ENCODE measurements at regions not wholly inside any gene's neighbourhood (a gene's known extent, or its start where the extent isn't known, plus 50 kb on each side); places are given as distances from the start of the nearest gene placed in this dataset.

GRCh38 chr6:166830185-166830890, 126.0 kb downstream of the RNASET2 start:
- H3K9me3 ChIP-seq: no peaks in the 10 kb centered on the region
- TF ChIP-seq CTCF (IDR thresholded peaks at IDR 0.05) (no peak), POLR2A (IDR thresholded peaks at IDR 0.05) (no peak)
- H3K4me3 ChIP-seq: no peak overlapping the region
- H3K27ac ChIP-seq: no peak overlapping the region
- DNase-seq: no peak
- H3K4me1 ChIP-seq: no peaks in the 10 kb centered on the region
- H3K27me3 ChIP-seq: no peaks in the 10 kb centered on the region
- H3K36me3 ChIP-seq: no peaks in the 10 kb centered on the region

- H3K36me3 ChIP-seq: no peaks in the 10 kb centered on the region
- H3K27me3 ChIP-seq: no peaks in the 10 kb centered on the region
- TF ChIP-seq CTCF (IDR thresholded peaks at IDR 0.05): no peak
- TF ChIP-seq POLR2A (IDR thresholded peaks at IDR 0.05): no peak
- no peak overlapping the region for H3K27ac ChIP-seq
- no peaks in the 10 kb centered on the region for H3K9me3 ChIP-seq
- H3K4me1 ChIP-seq: no peaks in the 10 kb centered on the region
- no peak for DNase-seq
- H3K4me3 ChIP-seq: no peak overlapping the region
Measured at GRCh38 chr6:166826264-166826663, 130.1 kb downstream of the RNASET2 start.

GRCh38 chr6:166825553-166826145, 130.7 kb downstream of the RNASET2 start:
- Histone ChIP-seq H3K4me3 (no peak overlapping the region), H3K4me1 (no peaks in the 10 kb centered on the region), H3K36me3 (no peaks in the 10 kb centered on the region), H3K27ac (no peak overlapping the region), H3K27me3 (no peaks in the 10 kb centered on the region), H3K9me3 (no peaks in the 10 kb centered on the region)
- no peak for DNase-seq
- TF ChIP-seq CTCF (IDR thresholded peaks at IDR 0.05): no peak
- TF ChIP-seq POLR2A (IDR thresholded peaks at IDR 0.05): no peak

DNA sequence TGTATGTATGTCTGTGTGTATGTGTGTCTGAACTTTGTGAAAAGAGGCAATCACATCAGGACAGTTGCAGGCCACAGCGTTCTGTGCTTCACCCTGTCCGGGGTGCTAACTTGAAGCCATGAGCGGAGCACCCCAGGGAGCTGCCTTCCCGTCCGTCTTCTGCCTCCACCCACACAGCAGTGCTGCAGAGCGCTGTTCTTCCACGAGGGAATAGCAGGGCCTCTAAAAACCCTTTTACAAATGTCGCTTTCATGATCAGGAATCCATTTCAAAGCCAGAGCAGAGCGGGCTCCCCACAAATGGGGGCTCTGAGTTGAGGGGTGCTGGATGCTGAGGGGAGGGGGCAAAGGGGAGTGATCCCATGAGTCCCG, 131.5 kb downstream of the RNASET2 start:
- H3K36me3 ChIP-seq: no peaks in the 10 kb centered on the region
- no peak overlapping the region for H3K27ac ChIP-seq
- H3K9me3 ChIP-seq: no peaks in the 10 kb centered on the region
- no peak for DNase-seq
- H3K4me3 ChIP-seq: no peak overlapping the region
- H3K27me3 ChIP-seq: no peaks in the 10 kb centered on the region
- no peaks in the 10 kb centered on the region for H3K4me1 ChIP-seq
- no peak for TF ChIP-seq POLR2A (IDR thresholded peaks at IDR 0.05)
- no peak for TF ChIP-seq CTCF (IDR thresholded peaks at IDR 0.05)

DNA sequence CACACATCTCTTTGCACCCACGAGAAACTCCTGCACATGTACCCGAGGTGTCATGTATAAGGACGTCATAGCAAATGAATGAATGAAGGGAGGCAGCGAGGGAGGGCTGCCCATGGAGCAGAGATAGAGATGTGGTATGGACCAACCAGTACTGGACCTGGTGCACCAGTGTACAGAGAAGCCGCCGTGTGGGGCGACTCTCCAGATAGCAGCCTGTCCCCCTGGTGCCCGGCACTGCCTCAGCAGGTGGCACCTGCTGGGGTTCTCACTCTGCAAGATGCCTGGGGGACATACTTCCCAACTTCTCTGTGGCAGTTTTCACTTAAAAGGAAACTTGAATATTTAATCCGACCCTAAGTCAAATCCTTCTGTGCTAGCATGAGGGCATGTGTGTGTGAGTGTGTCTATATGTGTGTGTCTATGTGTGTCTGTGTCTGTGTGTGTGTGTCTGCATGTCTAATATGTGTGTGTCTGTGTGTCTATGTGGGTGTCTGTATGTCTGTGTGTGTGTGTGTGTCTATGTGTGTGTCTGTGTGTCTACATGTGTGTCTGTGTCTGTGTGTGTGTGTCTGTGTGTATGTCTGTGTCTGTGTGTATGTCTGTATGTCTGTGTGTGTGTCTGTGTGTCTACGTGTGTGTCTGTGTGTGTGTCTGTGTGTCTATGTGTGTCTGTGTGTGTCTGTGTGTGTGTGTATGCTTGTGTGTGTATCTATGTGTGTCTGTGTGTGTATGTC, 132.0 kb downstream of the RNASET2 start:
- no peak for TF ChIP-seq CTCF (IDR thresholded peaks at IDR 0.05)
- TF ChIP-seq POLR2A (IDR thresholded peaks at IDR 0.05): no peak
- Histone ChIP-seq H3K9me3 (no peaks in the 10 kb centered on the region), H3K27ac (no peak overlapping the region), H3K36me3 (no peaks in the 10 kb centered on the region), H3K4me3 (no peak overlapping the region), H3K4me1 (no peaks in the 10 kb centered on the region), H3K27me3 (no peaks in the 10 kb centered on the region)
- DNase-seq: no peak
